Lower leg skin (tissue), 4 donors: ENCODE measurements at regions not wholly inside any gene's neighbourhood (a gene's known extent, or its start where the extent isn't known, plus 50 kb on each side); places are given as distances from the start of the nearest gene placed in this dataset.

Experiments used
- DNase-seq, 2 donors: peaks; one replicate each; pipeline ENCODE4 v3.0.0-alpha.2; 2019; ENCODE audit warnings: low spot score in 2 of 2
- H3K4me3 ChIP-seq: fragments of 200-600 bp; sonication (generic); 2 replicates; pipeline ENCODE4 v1.5.1; 2017; ENCODE audit warnings: mild to moderate bottlenecking, low read depth; ENCODE audit not compliant: poor library complexity, severe bottlenecking
- POLR2A ChIP-seq, 2 donors: fragments of 450-650 bp; IDR thresholded peaks; one replicate each; pipeline ENCODE4 v1.6.1; 2016 to 2017; ENCODE audit warnings: antibody characterized with exemption in 2 of 2, mild to moderate bottlenecking in 1 of 2, moderate library complexity in 1 of 2
- WGBS, 2 donors: methylation state at CpG; one replicate each; pipeline ENCODE4 v1.1.5; 2018; 5-methylcytosine and 5-hydroxymethylcytosine counted together
- intact Hi-C: fragments of 100-400 bp; cut with DNase I; formaldehyde crosslinking; loops from one replicate; pipeline ENCODE4 v1.15.0; 2023; ENCODE audit warnings: low total_unique reads
- TF ChIP-seq, protein P1 (sequence below), 3 donors: fragments of 450-650 bp; IDR thresholded peaks; one replicate each; pipeline ENCODE4 v1.5.1; 2016; ENCODE audit warnings: antibody characterized with exemption in 3 of 3, mild to moderate bottlenecking in 3 of 3, moderate library complexity in 2 of 3

GRCh38 chr5:167393358-167393757 is 898.1 kb upstream of the WWC1 start:
- no peak for TF ChIP-seq POLR2A (IDR thresholded peaks at IDR 0.05)
- TF ChIP-seq, protein P1, sequence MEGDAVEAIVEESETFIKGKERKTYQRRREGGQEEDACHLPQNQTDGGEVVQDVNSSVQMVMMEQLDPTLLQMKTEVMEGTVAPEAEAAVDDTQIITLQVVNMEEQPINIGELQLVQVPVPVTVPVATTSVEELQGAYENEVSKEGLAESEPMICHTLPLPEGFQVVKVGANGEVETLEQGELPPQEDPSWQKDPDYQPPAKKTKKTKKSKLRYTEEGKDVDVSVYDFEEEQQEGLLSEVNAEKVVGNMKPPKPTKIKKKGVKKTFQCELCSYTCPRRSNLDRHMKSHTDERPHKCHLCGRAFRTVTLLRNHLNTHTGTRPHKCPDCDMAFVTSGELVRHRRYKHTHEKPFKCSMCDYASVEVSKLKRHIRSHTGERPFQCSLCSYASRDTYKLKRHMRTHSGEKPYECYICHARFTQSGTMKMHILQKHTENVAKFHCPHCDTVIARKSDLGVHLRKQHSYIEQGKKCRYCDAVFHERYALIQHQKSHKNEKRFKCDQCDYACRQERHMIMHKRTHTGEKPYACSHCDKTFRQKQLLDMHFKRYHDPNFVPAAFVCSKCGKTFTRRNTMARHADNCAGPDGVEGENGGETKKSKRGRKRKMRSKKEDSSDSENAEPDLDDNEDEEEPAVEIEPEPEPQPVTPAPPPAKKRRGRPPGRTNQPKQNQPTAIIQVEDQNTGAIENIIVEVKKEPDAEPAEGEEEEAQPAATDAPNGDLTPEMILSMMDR (IDR thresholded peaks at IDR 0.05): no peak
- intact Hi-C loops: no loop called here
- no peak for DNase-seq
- H3K4me3 ChIP-seq: no peak overlapping the region

DNA sequence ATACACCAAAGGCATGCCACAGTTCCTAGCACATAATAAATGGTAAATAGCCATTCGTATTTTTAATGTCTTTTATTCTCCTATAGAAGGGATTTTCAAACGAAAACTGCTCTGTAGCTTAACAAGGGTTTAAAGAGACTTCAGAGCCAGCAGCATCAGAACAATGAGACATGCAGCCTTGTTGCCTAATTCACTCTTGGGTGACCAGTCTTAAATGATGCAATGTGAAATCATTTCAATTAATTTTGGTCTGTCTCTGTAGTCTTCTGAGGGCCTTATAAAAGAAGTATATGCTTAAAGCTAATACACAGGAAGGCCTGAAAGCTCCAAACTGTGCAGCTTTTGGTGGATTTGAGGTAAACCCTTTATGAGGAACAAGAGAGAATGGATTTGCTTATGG is 888.8 kb upstream of the WWC1 start:
- no peak overlapping the region for H3K4me3 ChIP-seq
- intact Hi-C loops: no loop called here
- TF ChIP-seq, protein P1 (IDR thresholded peaks at IDR 0.05): no peak
- no peak for TF ChIP-seq POLR2A (IDR thresholded peaks at IDR 0.05)
- DNase-seq: no peak
- 61 to 79% methylated on average over 2 of the region's 2 CpGs for WGBS, 2 donors

- no peak for TF ChIP-seq POLR2A (IDR thresholded peaks at IDR 0.05)
- TF ChIP-seq, protein P1 (IDR thresholded peaks at IDR 0.05): no peak
- DNase-seq: no peak
- H3K4me3 ChIP-seq: no peak overlapping the region
- intact Hi-C loops: no loop called here
Observed at GRCh38 chr5:167406513-167406912, 884.9 kb upstream of the WWC1 start.

DNA sequence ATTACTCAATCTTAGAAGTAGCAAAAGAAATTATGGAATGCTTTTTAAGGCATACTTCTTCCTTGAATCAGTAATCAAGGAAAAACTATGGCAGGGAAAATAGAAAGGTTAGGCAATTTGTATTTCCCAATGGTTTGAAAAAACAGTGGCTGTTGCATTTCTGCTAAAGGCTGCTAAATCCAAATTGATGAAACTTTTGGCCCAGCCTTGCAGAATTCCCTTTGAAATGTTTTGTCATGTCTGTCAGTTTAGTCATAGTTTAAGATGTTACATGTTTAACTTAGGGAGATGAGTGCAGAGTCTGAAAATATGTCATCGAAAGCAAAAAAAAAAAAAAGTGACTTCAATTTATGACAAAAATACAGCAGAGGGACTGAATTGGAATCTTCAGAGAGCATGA is 878.9 kb upstream of the WWC1 start:
- 56 to 63% methylated on average over 1 of the region's 1 CpG for WGBS, 2 donors
- intact Hi-C loops: no loop called here
- DNase-seq: no peak
- no peak overlapping the region for H3K4me3 ChIP-seq
- no peak for TF ChIP-seq POLR2A (IDR thresholded peaks at IDR 0.05)
- TF ChIP-seq, protein P1 (IDR thresholded peaks at IDR 0.05): no peak

DNA sequence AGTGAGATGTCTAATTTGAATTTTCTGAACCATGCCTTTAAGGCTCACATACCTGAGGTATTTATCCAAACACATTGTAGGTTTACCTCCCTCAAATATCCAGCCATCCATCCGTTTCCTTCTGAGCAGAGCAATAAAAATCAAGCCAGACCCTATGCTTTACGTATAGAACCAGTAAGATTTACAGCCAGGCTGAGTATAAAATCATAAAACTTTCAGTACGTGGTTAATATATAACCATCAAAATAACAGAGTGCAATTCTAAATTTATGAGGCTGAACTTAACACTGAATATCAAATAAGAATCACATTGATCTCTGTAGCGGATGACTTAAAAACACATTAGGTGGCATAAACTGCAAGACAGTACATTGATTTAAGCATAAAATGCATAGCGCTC is 877.9 kb upstream of the WWC1 start:
- DNase-seq: no peak
- H3K4me3 ChIP-seq: no peak overlapping the region
- no peak for TF ChIP-seq POLR2A (IDR thresholded peaks at IDR 0.05)
- TF ChIP-seq, protein P1 (IDR thresholded peaks at IDR 0.05): no peak
- intact Hi-C loops: no loop called here
- WGBS, 2 donors: 47 to 50% methylated on average over 5 of the region's 5 CpGs

GRCh38 chr5:167414611-167415010 is 876.8 kb upstream of the WWC1 start:
- H3K4me3 ChIP-seq: no peak overlapping the region
- no peak for DNase-seq
- WGBS, 2 donors: 74 to 77% methylated on average over 4 of the region's 4 CpGs
- intact Hi-C loops: no loop called here
- no peak for TF ChIP-seq POLR2A (IDR thresholded peaks at IDR 0.05)
- TF ChIP-seq, protein P1 (IDR thresholded peaks at IDR 0.05): no peak
